DMS79 treated with DMSO at 0.1 percent for 48 hours (cell line): ENCODE measurements at regions not wholly inside any gene's neighbourhood (a gene's known extent, or its start where the extent isn't known, plus 50 kb on each side); places are given as distances from the start of the nearest gene placed in this dataset.

ENCODE experiments used
- DNase-seq: peaks from one replicate; lab custom pipeline; 2025; lab: John Stamatoyannopoulos, UW

- DNase-seq = no peak
Observed at GRCh38 chr5:3047212-3047774, 295.8 kb upstream of the IRX2 start.

- DNase-seq = no peak
Observed at GRCh38 chr5:3043600-3043999, 292.1 kb upstream of the IRX2 start.

DNA sequence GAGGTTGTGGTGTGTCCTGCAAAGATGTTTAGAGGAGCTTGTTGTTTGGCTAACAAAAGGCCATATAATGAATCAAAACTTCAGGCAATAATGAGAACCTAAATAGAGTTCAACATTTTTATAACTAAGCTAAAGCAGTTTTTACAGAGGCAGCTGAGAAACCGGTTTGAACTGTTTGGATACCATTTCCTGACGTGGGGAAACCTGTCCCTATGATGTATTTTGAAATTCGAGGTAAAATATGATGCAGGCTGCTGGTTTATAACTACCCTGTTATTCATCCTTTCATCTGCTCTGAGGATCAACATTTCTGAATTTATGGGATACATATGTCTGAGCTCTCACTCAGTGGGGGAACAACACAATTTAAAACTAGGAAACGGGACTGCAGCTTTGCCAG is 289.5 kb upstream of the IRX2 start:
- DNase-seq = no peak

DNA sequence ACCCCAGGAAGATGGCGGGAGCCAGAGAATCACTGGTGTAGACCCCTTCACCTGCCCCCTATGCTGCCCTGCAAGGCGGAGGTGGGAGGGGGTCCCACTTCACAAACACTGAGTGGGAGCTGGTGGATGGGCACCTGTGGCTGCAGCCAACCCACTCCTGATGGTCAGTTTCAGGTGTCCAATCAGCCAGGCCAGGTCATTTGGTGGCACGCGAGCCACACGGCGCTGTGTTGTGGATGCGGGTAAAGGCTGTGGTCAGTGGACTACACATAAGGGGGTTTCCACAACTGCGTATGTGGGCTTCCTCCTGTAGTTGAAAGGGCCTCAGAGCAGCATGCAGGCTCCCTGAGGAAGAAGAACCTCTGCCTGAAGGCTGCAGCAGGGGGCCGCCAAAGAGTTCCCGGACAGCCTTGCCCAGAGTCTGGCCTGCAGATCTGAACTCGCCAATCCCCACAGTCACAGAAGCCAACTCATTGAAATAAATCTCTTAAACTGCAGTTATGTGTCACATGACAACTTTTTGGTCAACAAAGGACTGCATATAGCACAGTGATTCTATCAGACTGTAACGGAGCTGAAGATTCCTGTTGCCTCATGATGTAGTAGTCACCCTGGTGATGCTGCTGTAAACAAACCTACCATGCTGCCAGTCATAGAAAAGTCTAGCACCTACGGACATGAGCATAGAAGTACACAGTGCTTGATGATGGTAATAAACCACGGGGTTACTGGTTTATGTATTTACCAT is 284.7 kb upstream of the IRX2 start:
- no peak for DNase-seq

DNA sequence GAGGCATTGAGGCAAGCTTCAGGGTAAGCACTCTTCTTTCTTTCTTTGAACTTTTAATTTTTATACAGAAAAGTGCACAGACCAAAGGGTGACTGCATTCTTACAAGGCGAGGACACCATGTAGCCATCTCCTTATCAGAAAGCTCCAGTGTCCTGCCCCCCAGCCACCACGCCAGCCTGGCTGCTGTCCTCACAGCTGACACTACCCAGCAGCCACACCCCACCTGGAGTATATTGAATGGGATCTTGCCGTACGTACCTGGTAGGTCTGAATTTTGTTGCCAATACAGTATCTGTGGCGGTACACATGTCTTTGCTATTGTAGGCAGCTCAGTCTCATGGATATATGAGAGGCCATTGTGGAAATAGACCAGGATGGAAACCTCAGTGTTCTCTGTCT is 284.0 kb upstream of the IRX2 start:
- DNase-seq = no peak

DNA sequence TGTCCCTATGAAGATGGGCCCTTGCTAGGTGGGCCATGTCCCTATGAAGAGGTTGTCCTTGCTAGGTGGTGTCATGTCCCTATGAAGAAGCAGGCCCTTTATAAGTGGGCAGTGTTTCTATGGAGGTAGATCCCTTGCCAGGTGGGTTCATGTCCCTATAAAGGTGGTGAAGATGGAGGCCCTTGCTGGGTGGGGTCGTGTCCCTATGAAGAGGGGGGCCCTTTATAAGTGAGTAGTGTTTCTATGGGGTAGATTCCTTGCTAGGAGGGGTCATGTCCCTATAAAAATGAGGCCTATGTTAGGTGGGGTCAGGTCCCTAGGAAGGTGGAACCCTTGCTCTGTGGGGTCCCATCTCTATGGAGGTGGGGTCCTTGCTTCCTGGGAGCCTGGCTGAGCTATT is 283.4 kb upstream of the IRX2 start:
- DNase-seq = no peak

GRCh38 chr5:3034449-3034848 is 283.0 kb upstream of the IRX2 start:
- DNase-seq = no peak

DNA sequence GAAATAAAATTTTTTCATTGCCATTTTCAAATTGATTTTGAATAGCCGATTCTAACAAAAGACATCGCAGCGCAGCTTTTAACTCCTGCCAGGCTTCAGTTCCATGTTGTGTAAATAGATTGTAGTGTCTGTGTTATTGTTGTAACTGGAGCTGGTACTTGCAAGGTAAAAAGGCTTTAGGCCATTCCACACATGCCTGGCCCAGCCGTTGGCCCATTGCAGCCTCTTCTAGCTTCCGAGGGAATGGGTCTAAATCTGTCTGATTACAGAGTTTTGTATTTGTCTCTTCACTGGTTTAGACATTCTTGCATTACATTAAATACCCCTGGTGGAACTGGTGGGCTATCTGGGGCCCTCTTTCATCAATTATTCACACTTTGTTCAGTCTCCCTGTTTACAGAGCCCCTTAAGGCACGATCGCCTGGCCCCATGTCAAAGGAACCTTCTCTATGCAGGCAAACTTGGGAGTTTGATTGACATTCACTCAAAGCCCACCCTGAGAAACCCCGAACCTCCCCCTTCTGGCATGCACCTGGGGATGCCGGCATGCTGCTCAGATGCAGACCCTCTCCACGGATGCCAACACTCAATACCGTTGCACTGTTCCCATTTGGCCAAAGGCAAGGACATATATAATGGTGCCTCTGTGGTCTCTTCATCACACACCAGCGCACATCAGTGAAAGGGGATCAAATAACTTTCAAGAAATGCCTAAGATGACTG is 281.7 kb upstream of the IRX2 start:
- DNase-seq = no peak

GRCh38 chr5:3032513-3032912 is 281.0 kb upstream of the IRX2 start:
- no peak for DNase-seq

GRCh38 chr5:3031733-3032378 is 280.4 kb upstream of the IRX2 start:
- DNase-seq = no peak

DNA sequence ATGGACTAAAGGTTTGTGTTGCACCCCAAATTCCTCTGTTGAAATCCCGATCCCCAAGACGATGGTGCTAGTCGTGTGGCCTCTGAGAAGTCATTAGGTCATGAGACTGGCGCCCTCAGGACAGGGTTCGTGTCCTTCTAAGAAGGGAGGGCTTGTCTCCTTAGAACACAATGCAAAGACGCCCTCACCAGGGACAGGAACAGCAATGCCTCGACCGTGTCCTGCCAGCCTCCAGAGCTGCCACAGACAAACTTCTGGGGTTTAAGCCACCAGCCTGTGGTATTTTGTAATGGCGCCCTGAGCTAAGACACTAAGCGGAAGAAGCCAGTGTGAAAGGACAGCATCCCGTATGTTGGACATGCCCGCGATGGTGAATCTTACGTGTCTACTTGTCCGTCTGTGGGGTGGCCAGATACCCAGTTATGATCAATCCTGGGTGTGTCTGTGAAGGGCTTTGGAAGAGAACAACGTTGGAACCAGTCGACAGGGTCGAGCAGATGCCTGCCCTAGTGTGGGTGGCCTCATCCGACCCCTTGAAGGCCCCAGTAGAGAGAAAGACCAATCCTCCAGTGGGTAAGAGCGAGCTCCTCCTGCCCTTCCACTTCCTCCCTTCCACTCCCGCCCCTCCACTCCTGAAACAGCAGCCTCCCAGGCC is 279.2 kb upstream of the IRX2 start:
- DNase-seq = no peak

- DNase-seq = no peak
Observed at GRCh38 chr5:3029396-3029795, 277.9 kb upstream of the IRX2 start.

GRCh38 chr5:3027866-3028635 is 276.6 kb upstream of the IRX2 start:
- DNase-seq = no peak

DNA sequence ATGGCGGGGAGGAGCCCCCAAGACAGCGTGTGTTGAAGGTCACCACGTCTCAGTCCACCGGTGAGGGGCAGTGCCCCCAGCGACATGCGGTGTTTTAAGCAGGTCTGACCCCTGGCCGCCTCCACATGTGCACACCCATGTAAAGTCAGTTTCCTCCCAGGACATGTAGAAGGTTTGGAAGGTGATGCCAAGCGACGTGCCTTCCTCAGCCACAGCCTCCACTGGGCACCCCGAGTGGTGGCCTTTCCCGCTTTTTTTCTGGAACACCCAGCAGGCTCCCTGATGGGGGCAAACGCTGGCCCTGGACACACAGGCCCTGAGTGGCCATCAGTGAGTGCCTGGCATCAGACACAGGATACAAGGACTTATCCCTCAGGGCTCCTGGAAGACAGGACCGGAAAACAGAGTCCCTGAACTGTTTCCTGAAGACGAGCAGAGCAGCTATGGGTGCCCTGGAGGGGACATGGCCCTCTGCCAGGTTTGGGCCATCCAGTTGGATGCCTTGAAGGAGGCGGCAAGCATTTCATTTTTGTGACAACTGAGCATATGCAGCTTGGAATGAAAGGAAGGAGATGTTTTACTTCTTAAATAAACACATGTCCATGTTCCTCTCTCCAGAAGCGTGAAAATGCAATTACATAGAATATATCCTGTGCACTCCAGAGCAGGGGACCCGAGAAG is 275.8 kb upstream of the IRX2 start:
- DNase-seq = no peak

GRCh38 chr5:3026651-3027050 is 275.2 kb upstream of the IRX2 start:
- DNase-seq = no peak

DNA sequence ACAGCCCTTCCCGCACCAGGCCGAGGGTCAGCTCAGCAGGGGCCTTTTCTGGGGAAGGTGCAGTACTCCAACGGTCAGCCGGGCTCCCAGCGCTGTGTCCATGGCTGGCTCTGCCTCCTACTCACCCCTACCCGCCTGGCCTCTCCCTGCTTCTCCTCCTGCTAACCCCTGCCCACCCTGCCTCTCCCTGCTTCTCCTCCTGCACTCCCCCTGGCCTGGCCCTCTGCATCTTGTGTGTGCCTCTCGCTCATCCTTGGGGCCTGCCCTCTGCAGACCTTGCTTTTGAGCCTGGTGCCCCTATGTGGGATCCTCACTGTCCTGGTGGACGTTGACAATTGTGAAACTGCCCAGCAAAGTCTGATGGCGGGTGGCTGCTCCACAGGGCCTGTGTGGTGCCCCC is 274.6 kb upstream of the IRX2 start:
- no peak for DNase-seq

DNA sequence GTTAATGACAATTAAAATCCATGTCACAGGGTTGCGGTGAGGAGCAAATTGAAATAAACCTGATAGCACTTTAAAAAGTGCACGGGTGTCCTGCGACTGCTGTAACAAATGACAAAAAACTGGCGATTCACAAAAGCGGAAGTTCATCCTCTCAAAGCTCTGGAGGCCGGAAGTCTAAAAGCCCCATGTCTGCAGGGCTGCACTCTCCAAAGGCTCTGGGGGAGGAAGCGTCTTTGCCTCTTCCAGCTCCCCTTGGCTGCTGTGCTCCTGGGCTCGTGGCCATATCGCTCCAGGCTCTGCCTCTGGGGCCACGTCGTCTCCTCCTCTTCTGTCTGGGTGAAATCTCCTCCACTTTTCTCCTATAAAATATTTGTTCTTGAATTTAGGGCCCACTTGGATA is 273.9 kb upstream of the IRX2 start:
- DNase-seq = no peak

DNA sequence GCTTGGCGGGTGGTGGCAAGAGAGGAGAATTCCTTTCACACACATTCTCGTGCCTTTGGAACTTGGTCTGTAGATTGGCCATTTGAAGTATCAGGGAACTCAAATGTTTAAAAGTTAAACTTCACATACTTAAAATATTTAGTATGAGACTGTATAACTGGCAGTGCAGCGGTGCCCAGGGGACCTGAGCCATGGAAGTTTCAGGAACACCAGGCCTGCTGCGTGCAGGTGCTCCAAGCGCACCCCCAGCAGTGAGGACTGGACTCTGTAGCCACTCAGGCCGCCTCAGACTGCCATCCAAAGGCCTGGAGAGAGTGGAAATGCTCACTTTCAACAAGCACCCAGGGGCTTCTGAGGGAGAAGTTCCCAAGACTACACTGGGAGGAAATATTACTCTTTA is 273.5 kb upstream of the IRX2 start:
- DNase-seq = no peak

DNA sequence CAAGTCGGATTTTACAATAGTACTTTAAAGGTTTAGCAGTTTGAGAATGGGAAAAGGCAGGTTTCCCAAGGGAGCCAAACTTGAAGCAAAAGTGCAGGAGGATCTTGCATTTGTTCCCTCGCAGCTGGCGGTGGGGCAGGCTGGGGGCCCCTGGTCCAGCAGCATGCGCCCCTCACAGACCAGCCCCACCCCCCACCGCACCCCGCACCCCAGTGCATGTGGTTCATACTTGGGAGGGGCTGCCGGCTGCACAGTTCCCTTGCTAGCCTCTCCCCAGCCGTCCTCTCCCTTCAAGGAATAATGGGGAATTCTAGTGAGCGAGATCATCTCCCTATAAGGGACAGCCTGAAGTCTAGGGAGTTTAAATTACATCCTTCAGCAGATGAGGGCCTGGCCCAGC is 273.1 kb upstream of the IRX2 start:
- no peak for DNase-seq

GRCh38 chr5:3024126-3024525 is 272.6 kb upstream of the IRX2 start:
- DNase-seq = no peak

DNA sequence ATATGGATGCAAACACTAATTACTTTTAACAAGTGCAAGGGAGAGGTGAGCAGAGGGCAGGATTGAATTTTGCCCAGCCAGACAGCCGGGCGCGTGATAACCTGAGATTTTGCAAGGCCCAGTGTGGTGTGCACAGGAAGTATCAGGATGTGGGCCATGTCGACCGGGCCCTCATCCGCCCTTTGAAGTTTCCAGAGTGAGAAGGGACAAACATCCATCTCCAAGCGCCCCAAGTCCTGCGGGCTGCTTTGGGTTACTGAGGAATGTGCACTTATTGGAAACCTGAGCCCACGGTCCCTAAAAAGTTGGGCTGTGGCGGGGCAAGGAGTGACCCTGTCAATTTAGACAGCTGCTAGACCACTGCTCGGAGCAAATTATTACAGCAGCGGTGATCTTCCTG is 272.2 kb upstream of the IRX2 start:
- no peak for DNase-seq
